ENCODE measurements at regions not wholly inside any gene's neighbourhood (a gene's known extent, or its start where the extent isn't known, plus 50 kb on each side); places are given as distances from the start of the nearest gene placed in this dataset.

GRCh38 chr6:8282380-8282779 is 153.0 kb downstream of the SLC35B3 start:
- in situ Hi-C loops (cut with MboI) = no loop called here
- H3K79me2 ChIP-seq (ENCODE audit: insufficient read depth) = no peaks in the 10 kb centered on the region
- H4K20me1 ChIP-seq (ENCODE audit: insufficient read depth) = no peaks in the 10 kb centered on the region
- no peak overlapping the region for H2AFZ ChIP-seq
- DNase-seq = no peak
- no peak overlapping the region for H3K4me2 ChIP-seq (ENCODE audit: unreplicated experiment)
- H3K9me2 ChIP-seq (ENCODE audit: insufficient read depth) = no peaks in the 10 kb centered on the region
- H3K4me1 ChIP-seq (ENCODE audit: insufficient read depth) = no peaks in the 10 kb centered on the region
- no peaks in the 10 kb centered on the region for H3K27me3 ChIP-seq (replicated peaks; ENCODE audit: insufficient read depth)
- H3K27ac ChIP-seq = no peak overlapping the region
- H3K36me3 ChIP-seq (ENCODE audit: low read depth) = no peaks in the 10 kb centered on the region
- WGBS, 2 experiments (ENCODE audit: low coverage in 1 of 2, low lambda C conversion rate in 2 of 2, missing lambda C conversion rate in 2 of 2) = 80 to 84% methylated on average over 23 to 39 of the region's 39 CpGs
- TF ChIP-seq EZH2phosphoT487 (IDR thresholded peaks at IDR 0.05; ENCODE audit: insufficient read depth, low read depth) = no peak
- no peak for TF ChIP-seq EZH2 (IDR thresholded peaks at IDR 0.05; ENCODE audit: insufficient read depth, poor library complexity, severe bottlenecking)
- H3K4me3 ChIP-seq = no peak overlapping the region
- H3K9me3 ChIP-seq (ENCODE audit: low read depth) = no peaks in the 10 kb centered on the region
- H3F3A ChIP-seq (ENCODE audit: insufficient read depth) = no peaks in the 10 kb centered on the region
- H3K9ac ChIP-seq = no peak overlapping the region

- 30 to 32% methylated on average over 15 of the region's 15 CpGs for WGBS, 2 experiments (ENCODE audit: low coverage in 1 of 2, low lambda C conversion rate in 2 of 2, missing lambda C conversion rate in 2 of 2)
- H3K4me2 ChIP-seq (ENCODE audit: unreplicated experiment) = no peak overlapping the region
- no peaks in the 10 kb centered on the region for H3K27me3 ChIP-seq (replicated peaks; ENCODE audit: insufficient read depth)
- no peaks in the 10 kb centered on the region for H3F3A ChIP-seq (ENCODE audit: insufficient read depth)
- no peak overlapping the region for H2AFZ ChIP-seq
- no peak overlapping the region for H3K4me3 ChIP-seq
- no peaks in the 10 kb centered on the region for H3K79me2 ChIP-seq (ENCODE audit: insufficient read depth)
- no peaks in the 10 kb centered on the region for H3K9me3 ChIP-seq (ENCODE audit: low read depth)
- H3K4me1 ChIP-seq (ENCODE audit: insufficient read depth) = no peaks in the 10 kb centered on the region
- no peaks in the 10 kb centered on the region for H3K36me3 ChIP-seq (ENCODE audit: low read depth)
- in situ Hi-C loops (cut with MboI) = no loop called here
- H3K27ac ChIP-seq = no peak overlapping the region
- H4K20me1 ChIP-seq (ENCODE audit: insufficient read depth) = no peaks in the 10 kb centered on the region
- DNase-seq = no peak
- H3K9me2 ChIP-seq (ENCODE audit: insufficient read depth) = no peaks in the 10 kb centered on the region
- H3K9ac ChIP-seq = no peak overlapping the region
- no peak for TF ChIP-seq EZH2 (IDR thresholded peaks at IDR 0.05; ENCODE audit: insufficient read depth, poor library complexity, severe bottlenecking)
- no peak for TF ChIP-seq EZH2phosphoT487 (IDR thresholded peaks at IDR 0.05; ENCODE audit: insufficient read depth, low read depth)
Measured at GRCh38 chr6:8279041-8279805, 156.1 kb downstream of the SLC35B3 start.

DNA sequence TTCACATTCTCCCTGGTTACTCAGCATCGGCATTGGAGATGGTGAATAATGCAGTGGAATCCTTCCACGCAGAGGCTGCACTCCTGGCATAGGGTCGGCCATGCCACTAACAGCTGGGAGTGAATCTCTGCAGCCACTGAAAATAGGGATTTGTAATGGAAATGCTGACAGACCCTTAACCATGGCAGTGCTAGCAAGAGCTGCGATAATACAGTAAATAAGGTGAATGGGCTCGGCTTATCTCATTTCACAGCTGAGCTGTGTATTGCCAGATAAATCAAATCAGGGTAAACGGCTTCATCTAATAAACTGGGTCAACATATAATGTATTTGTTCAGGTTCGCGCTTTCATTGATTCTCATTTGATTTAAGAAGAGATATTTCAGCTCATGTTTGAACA is 156.8 kb downstream of the SLC35B3 start:
- Histone ChIP-seq H4K20me1 (ENCODE audit: insufficient read depth) (no peaks in the 10 kb centered on the region), H3K4me1 (ENCODE audit: insufficient read depth) (no peaks in the 10 kb centered on the region), H3K36me3 (ENCODE audit: low read depth) (no peaks in the 10 kb centered on the region), H3K27me3 (replicated peaks; ENCODE audit: insufficient read depth) (no peaks in the 10 kb centered on the region), H3K79me2 (ENCODE audit: insufficient read depth) (no peaks in the 10 kb centered on the region), H3F3A (ENCODE audit: insufficient read depth) (no peaks in the 10 kb centered on the region), H3K27ac (no peak overlapping the region), H2AFZ (no peak overlapping the region), H3K9me3 (ENCODE audit: low read depth) (no peaks in the 10 kb centered on the region), H3K9ac (no peak overlapping the region), H3K4me3 (no peak overlapping the region), H3K9me2 (ENCODE audit: insufficient read depth) (no peaks in the 10 kb centered on the region), H3K4me2 (ENCODE audit: unreplicated experiment) (no peak overlapping the region)
- TF ChIP-seq EZH2phosphoT487 (IDR thresholded peaks at IDR 0.05; ENCODE audit: insufficient read depth, low read depth) (no peak), EZH2 (IDR thresholded peaks at IDR 0.05; ENCODE audit: insufficient read depth, poor library complexity, severe bottlenecking) (no peak)
- 40 to 41% methylated on average over 8 of the region's 8 CpGs for WGBS, 2 experiments (ENCODE audit: low coverage in 1 of 2, low lambda C conversion rate in 2 of 2, missing lambda C conversion rate in 2 of 2)
- DNase-seq = no peak
- in situ Hi-C loops (cut with MboI) = no loop called here

- H3K27ac ChIP-seq = no peak overlapping the region
- no peaks in the 10 kb centered on the region for H4K20me1 ChIP-seq (ENCODE audit: insufficient read depth)
- H3K4me2 ChIP-seq (ENCODE audit: unreplicated experiment) = no peak overlapping the region
- H3K9me2 ChIP-seq (ENCODE audit: insufficient read depth) = no peaks in the 10 kb centered on the region
- in situ Hi-C loops (cut with MboI) = no loop called here
- no peaks in the 10 kb centered on the region for H3K27me3 ChIP-seq (replicated peaks; ENCODE audit: insufficient read depth)
- no peaks in the 10 kb centered on the region for H3K79me2 ChIP-seq (ENCODE audit: insufficient read depth)
- no peaks in the 10 kb centered on the region for H3K4me1 ChIP-seq (ENCODE audit: insufficient read depth)
- no peak for TF ChIP-seq EZH2 (IDR thresholded peaks at IDR 0.05; ENCODE audit: insufficient read depth, poor library complexity, severe bottlenecking)
- no peaks in the 10 kb centered on the region for H3K36me3 ChIP-seq (ENCODE audit: low read depth)
- no peak overlapping the region for H3K4me3 ChIP-seq
- DNase-seq = no peak
- no peaks in the 10 kb centered on the region for H3F3A ChIP-seq (ENCODE audit: insufficient read depth)
- no peak overlapping the region for H2AFZ ChIP-seq
- no peak overlapping the region for H3K9ac ChIP-seq
- 7% methylated on average over 7 of the region's 7 CpGs for WGBS, 2 experiments (ENCODE audit: low coverage in 1 of 2, low lambda C conversion rate in 2 of 2, missing lambda C conversion rate in 2 of 2)
- H3K9me3 ChIP-seq (ENCODE audit: low read depth) = no peaks in the 10 kb centered on the region
Measured at GRCh38 chr6:8277769-8278168, 157.6 kb downstream of the SLC35B3 start.
